ENCODE measurements at regions not wholly inside any gene's neighbourhood (a gene's known extent, or its start where the extent isn't known, plus 50 kb on each side); places are given as distances from the start of the nearest gene placed in this dataset.
A peak's percentile ranks its signal among the peaks of the same experiment; 100 is the strongest.
"Not testable (repeated sequence)": the region's sequence is repeated elsewhere in the genome, so short reads cannot be mapped to it uniquely, and the experiment has no call there.

GRCh38 chr4:110869114-110869513, 246.2 kb upstream of the PITX2 start:
- Mint-ChIP-seq H3K9me3 (ENCODE audit: low read depth) (peaks cover 3% of the 10 kb centered on the region), H3K27ac (ENCODE audit: unreplicated experiment) (no peak overlapping the region)

GRCh38 chr4:110869862-110870572, 247.1 kb upstream of the PITX2 start:
- peaks cover 3% of the 10 kb centered on the region for H3K9me3 Mint-ChIP-seq (ENCODE audit: low read depth)
- no peaks in the 10 kb centered on the region for H3K27me3 Mint-ChIP-seq (ENCODE audit: low read depth)
- no peak for TF ChIP-seq CTCF (IDR thresholded peaks at IDR 0.05)
- H3K4me3 Mint-ChIP-seq (ENCODE audit: unreplicated experiment): no peak overlapping the region
- no peak for DNase-seq (ENCODE audit: low spot score)
- peaks cover 38% of the 10 kb centered on the region for H3K4me1 Mint-ChIP-seq (ENCODE audit: low read depth)
- H3K27ac Mint-ChIP-seq (ENCODE audit: unreplicated experiment): no peak overlapping the region
- no peaks in the 10 kb centered on the region for H3K36me3 Mint-ChIP-seq (ENCODE audit: low read depth)

More at GRCh38 chr4:110869114-110869513, 246.2 kb upstream of the PITX2 start:
- Mint-ChIP-seq H3K36me3 (ENCODE audit: low read depth) (no peaks in the 10 kb centered on the region), H3K27me3 (ENCODE audit: low read depth) (no peaks in the 10 kb centered on the region), H3K4me3 (ENCODE audit: unreplicated experiment) (no peak overlapping the region), H3K4me1 (ENCODE audit: low read depth) (peaks cover 38% of the 10 kb centered on the region)
- DNase-seq (ENCODE audit: low spot score): no peak
- no peak for TF ChIP-seq CTCF (IDR thresholded peaks at IDR 0.05)

DNA sequence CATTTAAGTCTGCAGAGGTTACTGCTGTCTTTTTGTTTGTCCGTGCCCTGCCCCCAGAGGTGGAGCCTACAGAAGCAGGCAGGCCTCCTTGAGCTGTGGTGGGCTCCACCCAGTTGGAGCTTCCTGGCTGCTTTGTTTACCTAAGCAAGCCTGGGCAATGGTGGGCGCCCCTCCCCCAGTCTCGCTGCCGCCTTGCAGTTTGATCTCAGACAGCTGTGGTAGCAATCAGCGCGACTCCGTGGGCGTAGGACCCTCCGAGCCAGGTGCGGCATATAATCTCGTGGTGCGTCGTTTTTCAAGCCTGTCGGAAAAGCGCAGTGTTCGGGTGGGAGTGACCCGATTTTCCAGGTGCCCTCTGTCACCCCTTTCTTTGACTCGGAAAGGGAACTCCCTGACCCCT, 253.3 kb upstream of the PITX2 start:
- H3K9me3 Mint-ChIP-seq (ENCODE audit: low read depth); H3K4me1 Mint-ChIP-seq (ENCODE audit: low read depth); H3K27ac Mint-ChIP-seq (ENCODE audit: unreplicated experiment); H3K36me3 Mint-ChIP-seq (ENCODE audit: low read depth); DNase-seq (ENCODE audit: low spot score): not testable (repeated sequence)
- Mint-ChIP-seq H3K4me3 (ENCODE audit: unreplicated experiment) (peak overlapping the region; percentile 31), H3K27me3 (ENCODE audit: low read depth) (peaks cover 12% of the 10 kb centered on the region)

GRCh38 chr4:110876866-110877265, 254.0 kb upstream of the PITX2 start:
- H3K27me3 Mint-ChIP-seq (ENCODE audit: low read depth): peaks cover 14% of the 10 kb centered on the region
- peak overlapping the region; percentile 31 for H3K4me3 Mint-ChIP-seq (ENCODE audit: unreplicated experiment)
- TF ChIP-seq CTCF (IDR thresholded peaks at IDR 0.05): no peak
- DNase-seq (ENCODE audit: low spot score): no peak
- H3K9me3 Mint-ChIP-seq (ENCODE audit: low read depth): no peaks in the 10 kb centered on the region
- H3K27ac Mint-ChIP-seq (ENCODE audit: unreplicated experiment): no peak overlapping the region
- H3K36me3 Mint-ChIP-seq (ENCODE audit: low read depth): no peaks in the 10 kb centered on the region
- peaks cover 3% of the 10 kb centered on the region for H3K4me1 Mint-ChIP-seq (ENCODE audit: low read depth)

GRCh38 chr4:110877778-110878370, 255.0 kb upstream of the PITX2 start:
- no peak for DNase-seq (ENCODE audit: low spot score)

More at GRCh38 chr4:110877778-110878370, 255.0 kb upstream of the PITX2 start:
- peaks cover 14% of the 10 kb centered on the region for H3K27me3 Mint-ChIP-seq (ENCODE audit: low read depth)
- peaks cover 3% of the 10 kb centered on the region for H3K4me1 Mint-ChIP-seq (ENCODE audit: low read depth)
- no peaks in the 10 kb centered on the region for H3K36me3 Mint-ChIP-seq (ENCODE audit: low read depth)
- TF ChIP-seq CTCF (IDR thresholded peaks at IDR 0.05): no peak
- H3K9me3 Mint-ChIP-seq (ENCODE audit: low read depth): no peaks in the 10 kb centered on the region
- no peak overlapping the region for H3K4me3 Mint-ChIP-seq (ENCODE audit: unreplicated experiment)
- no peak overlapping the region for H3K27ac Mint-ChIP-seq (ENCODE audit: unreplicated experiment)
